GM18951 (cell line): ENCODE measurements at regions not wholly inside any gene's neighbourhood (a gene's known extent, or its start where the extent isn't known, plus 50 kb on each side); places are given as distances from the start of the nearest gene placed in this dataset.

Experiments
- POLR2A ChIP-seq: IDR thresholded peaks from 4 replicates; pipeline ENCODE4 v1.6.1; 2011; ENCODE audit warnings: mild to moderate bottlenecking; ENCODE audit not compliant: insufficient read length, insufficient read depth; ENCODE audit errors: extremely low read depth
- in situ Hi-C: fragments of 300-500 bp; cut with MboI; formaldehyde crosslinking; loops from one replicate; pipeline ENCODE4 v1.12.0; 2022; ENCODE audit warnings: low sequenced_read_pairs, mixed read lengths, inconsistent platforms; ENCODE audit not compliant: unreplicated experiment

DNA sequence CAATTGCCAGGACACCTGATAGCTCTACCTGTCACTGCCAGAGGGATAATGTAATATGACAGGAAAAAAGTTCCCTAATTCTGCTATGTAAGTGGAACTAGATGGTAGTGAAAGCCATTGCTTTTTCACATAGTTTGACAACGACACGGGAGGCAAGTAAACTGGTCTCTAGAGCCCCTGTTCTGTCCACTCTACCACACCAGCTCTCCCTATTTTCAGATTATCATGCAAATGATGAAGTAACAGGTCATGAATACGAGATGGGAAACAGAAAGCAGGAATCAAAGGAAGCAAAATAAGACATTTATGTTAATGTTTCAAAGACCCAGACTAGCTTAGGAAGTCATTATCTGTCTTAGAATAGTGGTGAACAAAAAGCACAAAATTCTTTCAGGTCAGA lies 56.2 kb downstream of the TAF11L14 start:
- TF ChIP-seq POLR2A: no peak
- in situ Hi-C loops: no loop called here

DNA sequence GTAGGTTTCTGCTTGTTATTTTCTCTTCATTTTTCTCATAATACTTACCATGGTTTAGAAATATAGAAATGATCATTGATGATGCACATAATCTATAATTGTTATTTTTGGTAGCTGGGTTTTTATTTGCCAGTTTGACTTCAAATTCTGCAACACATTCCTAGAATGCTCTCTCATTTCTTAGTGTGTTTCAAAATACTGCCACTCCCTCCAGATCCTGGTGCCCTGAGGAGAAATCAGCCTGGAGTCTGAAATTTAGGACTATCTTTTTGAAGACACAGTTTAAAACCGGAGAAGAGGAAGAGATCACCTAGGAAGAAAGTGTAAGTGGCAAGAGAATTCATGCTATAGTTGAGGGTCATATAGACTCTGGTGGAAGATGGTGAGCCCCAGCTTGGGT lies 57.5 kb downstream of the TAF11L14 start:
- no peak for TF ChIP-seq POLR2A
- in situ Hi-C loops: no loop called here

DNA sequence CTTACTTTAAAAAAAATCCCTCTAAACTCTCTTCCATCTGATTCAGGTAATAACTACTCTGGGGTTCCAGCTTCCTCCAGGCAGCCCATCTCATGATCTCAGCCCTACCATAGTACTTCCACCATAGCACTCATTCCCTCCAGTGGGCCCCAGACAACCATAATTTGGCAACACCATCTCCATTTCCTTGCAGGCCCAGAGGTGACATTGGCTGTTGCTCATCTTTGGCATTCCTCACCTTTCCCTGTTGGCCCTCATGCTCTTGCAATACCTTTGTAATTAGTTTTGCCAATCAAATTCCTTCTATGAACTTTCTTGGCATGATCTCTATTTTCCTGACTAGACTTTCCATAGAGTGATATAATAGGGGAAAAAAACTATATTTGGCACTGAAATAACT lies 60.1 kb downstream of the TAF11L14 start:
- in situ Hi-C loops: no loop called here

DNA sequence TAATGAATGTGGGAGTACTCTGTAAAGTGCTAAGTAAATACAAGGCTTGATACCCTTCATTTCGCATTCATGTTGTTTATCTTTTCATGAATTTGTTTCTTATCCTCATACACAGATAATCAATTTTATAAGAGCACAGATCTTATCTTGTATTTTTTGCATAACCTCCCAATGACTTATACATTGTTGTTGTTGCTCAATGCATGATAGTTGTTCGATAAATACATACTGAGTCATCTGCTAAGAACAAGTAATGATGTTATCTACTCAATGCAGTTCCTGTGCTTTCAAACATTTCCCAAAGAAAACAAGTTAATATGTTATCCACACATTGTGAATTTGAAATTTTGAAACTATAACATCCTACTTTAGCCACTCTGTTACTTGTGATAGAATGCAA lies 60.7 kb downstream of the TAF11L14 start:
- in situ Hi-C loops: no loop called here

More for the DNA sequence above, 60.1 kb downstream of the TAF11L14 start:
- TF ChIP-seq POLR2A: no peak

DNA sequence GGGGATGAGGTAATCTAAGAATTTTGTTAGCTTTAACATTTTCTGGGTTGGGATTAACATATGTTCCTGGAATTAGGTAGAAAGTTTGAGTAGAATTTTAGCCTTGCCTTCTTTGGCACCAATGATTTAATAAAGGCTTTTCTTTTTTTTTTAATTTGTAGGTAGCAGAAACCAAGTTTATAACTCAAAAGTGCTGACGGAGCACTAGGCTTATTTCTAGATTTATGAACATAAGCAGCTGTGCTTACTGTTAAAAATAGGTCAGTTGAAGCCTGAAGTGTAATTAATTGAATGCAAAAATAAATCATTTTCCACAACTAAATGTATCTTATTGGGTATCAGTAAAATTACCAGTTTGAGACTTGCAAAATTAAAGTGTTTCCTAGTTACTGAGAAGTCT lies 62.4 kb downstream of the TAF11L14 start:
- no peak for TF ChIP-seq POLR2A
- in situ Hi-C loops: no loop called here

More for the DNA sequence above, 60.7 kb downstream of the TAF11L14 start:
- no peak for TF ChIP-seq POLR2A

DNA sequence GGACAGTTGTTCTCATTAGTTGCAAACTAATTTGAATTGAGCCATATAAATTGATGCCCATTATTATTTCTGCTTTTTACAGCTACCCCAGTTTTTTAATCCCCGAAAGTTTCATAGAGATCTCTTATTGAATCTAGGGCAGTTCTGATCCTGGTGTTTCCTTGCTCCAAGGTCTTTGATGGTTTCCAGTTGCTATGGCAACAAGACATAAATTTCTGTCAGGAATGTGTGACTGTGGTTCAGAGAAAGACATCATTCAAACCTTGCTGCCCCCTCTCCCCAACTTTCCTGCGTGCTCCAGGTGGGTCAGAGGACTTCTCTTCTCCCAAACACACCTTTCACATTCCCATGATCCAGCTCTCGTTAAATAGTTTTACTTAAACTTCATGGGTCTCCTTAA lies 63.4 kb downstream of the TAF11L14 start:
- in situ Hi-C loops: no loop called here
- TF ChIP-seq POLR2A: no peak

DNA sequence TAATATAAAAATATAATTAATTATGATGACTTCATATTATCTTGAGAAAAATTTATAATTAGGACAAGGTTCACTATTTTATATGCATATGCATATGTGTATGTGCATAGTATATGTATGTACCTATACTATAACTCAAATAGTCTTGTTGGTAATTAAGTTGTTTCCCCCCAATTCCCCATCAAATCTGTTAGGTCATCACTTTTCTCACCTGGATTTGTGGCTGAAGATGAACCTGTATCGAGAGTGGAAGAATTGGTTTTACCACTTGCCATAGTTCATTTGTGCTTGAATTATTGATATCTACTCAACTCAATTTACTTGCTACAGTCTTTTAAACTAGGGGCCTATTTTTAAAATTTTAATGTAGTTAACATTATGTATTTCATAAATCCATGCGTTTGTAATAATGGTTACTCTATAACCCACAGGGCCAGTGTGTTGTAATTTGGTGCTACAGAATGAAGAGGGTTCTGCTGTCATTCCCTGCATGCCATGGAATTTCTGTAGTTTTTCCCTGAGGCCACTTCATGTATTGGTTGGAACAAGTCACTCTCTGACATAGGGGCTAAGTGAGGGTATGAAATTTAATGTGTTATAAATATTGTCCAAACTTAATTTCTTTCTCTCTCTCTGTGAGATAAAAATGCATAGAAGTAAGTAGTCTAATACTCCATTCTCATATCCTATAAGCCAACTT lies 74.9 kb downstream of the TAF11L14 start:
- in situ Hi-C loops: no loop called here

DNA sequence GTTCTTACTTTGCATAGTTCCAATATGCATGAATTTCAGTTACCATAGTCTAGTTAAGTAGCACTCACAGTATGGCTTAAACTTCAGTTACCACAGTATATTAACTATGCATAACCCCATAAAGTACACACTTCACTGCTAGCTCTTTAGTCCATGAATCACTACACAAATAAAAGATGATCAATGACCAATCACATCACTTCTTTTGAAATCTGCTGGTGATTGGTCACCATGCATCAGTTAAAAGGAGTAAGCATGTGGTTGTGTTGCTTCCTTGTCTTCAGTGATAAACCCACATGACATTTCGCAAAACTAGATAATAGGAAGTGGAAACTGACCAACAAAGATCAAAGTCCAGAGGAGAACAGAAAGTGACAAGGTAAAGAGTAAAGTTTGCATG lies 79.0 kb downstream of the TAF11L14 start:
- in situ Hi-C loops: no loop called here
- no peak for TF ChIP-seq POLR2A

More for the DNA sequence above, 74.9 kb downstream of the TAF11L14 start:
- TF ChIP-seq POLR2A: no peak

DNA sequence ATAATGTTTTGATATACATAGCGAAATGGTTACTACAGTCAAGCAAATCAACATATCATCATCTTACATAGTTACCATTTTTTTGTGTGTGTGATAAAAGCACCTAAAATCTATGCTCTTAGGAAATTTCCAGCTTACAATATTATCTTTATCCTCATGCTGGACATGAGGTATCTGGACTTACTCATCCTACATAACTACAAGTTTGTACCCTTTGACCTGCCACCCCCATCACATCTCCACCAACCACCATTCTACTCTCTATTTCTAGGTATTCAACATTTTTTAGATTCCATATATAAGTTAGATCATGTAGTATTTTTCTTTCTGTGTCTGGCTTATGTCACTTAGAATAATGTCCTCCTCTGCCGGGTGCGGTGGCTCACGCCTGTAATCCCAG lies 79.9 kb downstream of the TAF11L14 start:
- TF ChIP-seq POLR2A: no peak
- in situ Hi-C loops: no loop called here

DNA sequence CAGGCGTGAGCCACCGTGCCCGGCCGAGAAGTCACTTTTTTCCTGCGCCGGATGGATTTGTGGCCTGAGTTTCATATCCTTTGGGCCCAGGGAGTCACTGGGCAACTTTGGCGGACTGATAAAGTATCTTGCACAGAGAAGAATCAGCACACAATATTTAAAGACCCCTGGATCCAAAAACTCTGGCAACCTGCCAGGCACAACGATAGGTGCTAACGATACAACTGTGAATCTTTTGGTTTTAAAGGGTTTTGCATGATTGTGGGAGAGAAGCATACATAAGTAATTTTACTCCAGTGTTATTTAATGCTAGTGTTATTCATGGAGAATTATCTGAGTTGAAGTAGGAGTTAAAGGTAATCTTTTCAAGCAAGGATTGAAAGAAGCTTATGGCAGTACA lies 85.3 kb downstream of the TAF11L14 start:
- in situ Hi-C loops: no loop called here
- TF ChIP-seq POLR2A: no peak

DNA sequence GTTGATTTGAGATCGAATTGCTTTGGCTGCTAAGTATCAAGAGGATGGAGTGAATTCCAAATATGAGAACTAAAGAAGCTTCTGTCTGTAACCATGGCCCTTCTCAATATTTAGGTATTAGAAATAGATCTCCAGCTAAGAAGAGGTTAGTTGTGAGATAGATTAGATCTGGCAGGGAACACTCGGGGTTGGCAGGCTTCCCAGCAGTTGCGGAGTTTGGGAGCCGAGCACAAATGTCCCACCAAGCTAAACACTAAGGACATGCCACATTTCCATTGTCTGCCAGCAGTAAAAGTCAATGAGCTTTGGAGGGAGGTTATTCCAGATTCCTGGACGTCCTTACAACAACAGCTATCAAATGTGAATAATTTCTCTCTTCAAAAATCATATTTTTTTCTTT lies 85.8 kb downstream of the TAF11L14 start:
- TF ChIP-seq POLR2A: no peak
- in situ Hi-C loops: no loop called here

DNA sequence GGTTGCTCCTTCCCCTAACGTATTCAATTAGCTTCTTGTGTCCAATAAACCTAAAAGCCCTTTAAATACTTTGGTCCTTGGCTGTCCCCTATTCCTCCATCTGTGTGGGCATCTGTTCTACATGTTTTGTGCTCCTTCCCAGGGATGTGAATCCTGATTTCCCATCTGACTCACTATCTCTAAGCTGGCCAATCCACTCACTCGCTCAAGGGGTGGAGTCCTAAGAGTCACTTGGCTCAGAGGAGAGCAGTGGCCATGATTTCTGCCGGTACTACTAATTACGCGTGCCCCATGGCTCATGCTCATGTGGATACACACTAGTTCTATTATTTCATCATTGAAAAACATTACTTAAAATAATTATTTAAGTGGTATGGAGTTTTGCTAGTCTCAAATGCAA lies 89.6 kb downstream of the TAF11L14 start:
- in situ Hi-C loops: no loop called here

DNA sequence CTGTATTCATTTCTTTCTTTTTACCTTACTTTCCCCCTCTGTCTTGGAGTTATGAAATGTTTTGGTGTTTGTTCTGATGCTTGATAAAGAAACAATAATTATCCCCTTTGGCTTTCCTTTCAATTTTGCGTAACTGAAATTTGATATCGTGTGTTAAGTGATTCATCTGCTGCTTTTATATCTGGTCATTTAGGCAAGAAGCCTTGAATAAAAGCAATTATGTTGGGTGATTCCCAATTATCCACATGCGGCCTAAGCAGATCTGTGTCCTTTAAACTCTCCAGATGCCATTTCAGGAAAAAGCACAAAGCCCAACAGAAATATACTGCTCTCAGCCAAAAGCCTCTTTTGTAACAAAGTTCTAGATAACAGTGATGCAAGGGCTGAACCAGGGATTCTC lies 92.8 kb downstream of the TAF11L14 start:
- in situ Hi-C loops: no loop called here
- TF ChIP-seq POLR2A: no peak

More for the DNA sequence above, 89.6 kb downstream of the TAF11L14 start:
- TF ChIP-seq POLR2A: no peak

DNA sequence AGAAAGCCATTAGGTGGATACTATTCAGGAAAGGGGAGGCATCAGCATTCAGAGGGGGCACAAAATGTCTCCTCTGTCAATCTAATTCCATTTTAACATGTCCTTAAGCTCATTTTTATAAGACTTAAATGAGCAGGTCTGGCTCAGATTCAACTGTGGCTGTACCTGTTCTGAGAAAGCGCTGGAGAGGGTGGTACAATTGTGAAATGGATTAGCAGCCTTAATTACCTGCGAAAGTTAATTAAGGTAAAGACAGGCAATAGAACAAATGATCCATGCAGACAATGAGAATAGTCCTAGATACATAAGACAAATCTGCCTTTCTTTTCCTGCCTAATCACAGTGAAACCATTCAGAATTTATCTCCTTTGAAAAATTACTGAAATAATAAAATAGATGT lies 96.2 kb downstream of the TAF11L14 start:
- in situ Hi-C loops: no loop called here

More for the DNA sequence above, 96.2 kb downstream of the TAF11L14 start:
- TF ChIP-seq POLR2A: no peak
